ENCODE measurements at regions not wholly inside any gene's neighbourhood (a gene's known extent, or its start where the extent isn't known, plus 50 kb on each side); places are given as distances from the start of the nearest gene placed in this dataset.

DNA sequence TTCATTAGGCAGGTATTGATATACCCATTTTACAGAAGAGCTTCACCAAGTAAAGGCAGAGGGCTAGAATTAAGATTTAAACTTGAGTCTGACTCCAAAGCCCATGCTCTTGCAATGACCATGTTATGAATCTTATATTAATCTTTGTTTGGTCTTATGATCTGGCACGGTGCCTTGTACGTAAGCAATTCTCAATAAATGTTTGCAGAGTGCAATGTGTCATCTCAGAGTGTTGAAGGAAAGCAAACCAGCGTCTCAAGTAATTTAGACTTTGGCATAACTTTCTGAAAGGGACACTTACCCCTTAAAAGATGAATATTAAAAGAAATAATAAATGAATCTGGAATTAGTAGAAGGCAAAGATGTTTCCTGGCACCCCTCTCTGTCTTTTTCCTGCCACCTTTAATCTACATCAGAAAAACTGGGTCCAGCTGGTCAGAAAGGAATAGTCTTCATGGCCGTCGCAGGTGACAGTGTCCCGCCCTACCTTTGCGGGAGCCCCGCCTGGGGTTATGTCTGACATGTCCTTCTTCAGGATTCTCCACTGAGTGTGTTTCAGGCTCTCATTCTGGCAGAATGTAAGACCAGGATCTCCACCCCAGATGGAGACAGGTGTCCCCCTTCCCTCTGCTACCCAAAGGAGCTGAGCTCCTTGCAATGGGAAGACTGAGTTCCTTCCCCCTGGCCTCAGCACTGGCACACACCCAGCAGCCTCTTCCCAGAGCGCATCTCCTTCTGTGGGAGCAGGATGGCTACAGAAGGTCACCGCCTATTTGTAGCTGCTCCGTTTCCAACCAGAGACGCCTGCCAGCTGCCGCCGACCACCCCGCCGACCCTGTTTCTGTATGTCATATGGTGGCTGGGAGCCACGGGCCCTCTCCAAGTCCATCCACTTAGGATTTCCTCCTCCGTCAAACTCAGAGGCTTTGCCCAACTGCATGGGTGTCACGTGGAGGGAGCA is 266.3 kb upstream of the ECI2 start:
- ChIA-PET CTCF (interaction anchor here (0.9 to 1.1 kb wide), 3 partner anchors 8 to 11 kb away, joined by 3 read pairs; no protein-coding TSS in a partner anchor), POLR2A (no interaction called here)
- no peak for DNase-seq (ENCODE audit: low read depth, low spot score)
- H3K4me3 ChIP-seq (ENCODE audit: low read depth, low read length) = no peak overlapping the region
- TF ChIP-seq, protein P1, sequence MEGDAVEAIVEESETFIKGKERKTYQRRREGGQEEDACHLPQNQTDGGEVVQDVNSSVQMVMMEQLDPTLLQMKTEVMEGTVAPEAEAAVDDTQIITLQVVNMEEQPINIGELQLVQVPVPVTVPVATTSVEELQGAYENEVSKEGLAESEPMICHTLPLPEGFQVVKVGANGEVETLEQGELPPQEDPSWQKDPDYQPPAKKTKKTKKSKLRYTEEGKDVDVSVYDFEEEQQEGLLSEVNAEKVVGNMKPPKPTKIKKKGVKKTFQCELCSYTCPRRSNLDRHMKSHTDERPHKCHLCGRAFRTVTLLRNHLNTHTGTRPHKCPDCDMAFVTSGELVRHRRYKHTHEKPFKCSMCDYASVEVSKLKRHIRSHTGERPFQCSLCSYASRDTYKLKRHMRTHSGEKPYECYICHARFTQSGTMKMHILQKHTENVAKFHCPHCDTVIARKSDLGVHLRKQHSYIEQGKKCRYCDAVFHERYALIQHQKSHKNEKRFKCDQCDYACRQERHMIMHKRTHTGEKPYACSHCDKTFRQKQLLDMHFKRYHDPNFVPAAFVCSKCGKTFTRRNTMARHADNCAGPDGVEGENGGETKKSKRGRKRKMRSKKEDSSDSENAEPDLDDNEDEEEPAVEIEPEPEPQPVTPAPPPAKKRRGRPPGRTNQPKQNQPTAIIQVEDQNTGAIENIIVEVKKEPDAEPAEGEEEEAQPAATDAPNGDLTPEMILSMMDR (IDR thresholded peaks at IDR 0.05; ENCODE audit: insufficient read depth, low read length, missing control alignments) = no peak

- no peak overlapping the region for H3K4me3 ChIP-seq (ENCODE audit: low read depth, low read length)
- TF ChIP-seq, protein P1 (IDR thresholded peaks at IDR 0.05; ENCODE audit: insufficient read depth, low read length, missing control alignments) = no peak
- CTCF ChIA-PET = no interaction called here
- no peak for DNase-seq (ENCODE audit: low read depth, low spot score)
- POLR2A ChIA-PET = no interaction called here
These were observed 264.3 kb upstream of the ECI2 start for GRCh38 chr6:4399656-4400055.

GRCh38 chr6:4398791-4399190 is 263.4 kb upstream of the ECI2 start:
- TF ChIP-seq, protein P1 (IDR thresholded peaks at IDR 0.05; ENCODE audit: insufficient read depth, low read length, missing control alignments) = no peak
- DNase-seq (ENCODE audit: low read depth, low spot score) = no peak
- ChIA-PET POLR2A (no interaction called here), CTCF (no interaction called here)
- H3K4me3 ChIP-seq (ENCODE audit: low read depth, low read length) = no peak overlapping the region

- POLR2A ChIA-PET = no interaction called here
- CTCF ChIA-PET = interaction anchor here (1.0 kb wide), 1 partner anchor 32 kb away, joined by 3 read pairs; no protein-coding TSS in a partner anchor
- TF ChIP-seq, protein P1 (IDR thresholded peaks at IDR 0.05; ENCODE audit: insufficient read depth, low read length, missing control alignments) = no peak
- no peak overlapping the region for H3K4me3 ChIP-seq (ENCODE audit: low read depth, low read length)
- no peak for DNase-seq (ENCODE audit: low read depth, low spot score)
These were observed 261.9 kb upstream of the ECI2 start for GRCh38 chr6:4397307-4397706.

DNA sequence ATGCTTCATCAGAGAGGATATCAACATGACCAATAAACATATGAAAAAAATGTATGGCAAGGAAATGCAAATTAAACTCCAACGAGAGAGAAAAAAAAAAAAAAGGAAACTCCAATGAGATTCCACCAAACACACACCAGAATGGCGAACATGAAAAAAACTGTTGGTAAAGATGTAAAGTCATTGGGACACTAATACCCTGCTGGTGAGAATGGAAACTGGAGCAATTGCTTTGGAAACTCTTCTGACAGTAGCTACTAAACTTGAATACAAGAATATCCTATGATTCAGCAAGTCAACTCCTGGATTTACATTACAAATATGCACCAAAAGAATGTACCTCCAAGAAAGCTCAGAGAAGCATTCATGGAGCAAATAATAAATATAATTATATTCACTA is 260.7 kb upstream of the ECI2 start:
- DNase-seq (ENCODE audit: low read depth, low spot score) = no peak
- no peak overlapping the region for H3K4me3 ChIP-seq (ENCODE audit: low read depth, low read length)
- TF ChIP-seq, protein P1 (IDR thresholded peaks at IDR 0.05; ENCODE audit: insufficient read depth, low read length, missing control alignments) = no peak
- ChIA-PET CTCF (interaction anchor here (0.6 to 2.1 kb wide), 5 partner anchors 9 to 220 kb away, joined by 3 to 6 read pairs (median 3); no protein-coding TSS in a partner anchor), POLR2A (no interaction called here)

- H3K4me3 ChIP-seq (ENCODE audit: low read depth, low read length) = no peak overlapping the region
- ChIA-PET POLR2A (no interaction called here), CTCF (interaction anchor here (1.2 to 2.1 kb wide), 4 partner anchors 9 to 30 kb away, joined by 3 to 6 read pairs (median 4); no protein-coding TSS in a partner anchor)
- TF ChIP-seq, protein P1 (IDR thresholded peaks at IDR 0.05; ENCODE audit: insufficient read depth, low read length, missing control alignments) = no peak
- DNase-seq (ENCODE audit: low read depth, low spot score) = no peak
These were observed 260.0 kb upstream of the ECI2 start for GRCh38 chr6:4395386-4395785.
